ENCODE measurements at regions not wholly inside any gene's neighbourhood (a gene's known extent, or its start where the extent isn't known, plus 50 kb on each side); places are given as distances from the start of the nearest gene placed in this dataset.

DNA sequence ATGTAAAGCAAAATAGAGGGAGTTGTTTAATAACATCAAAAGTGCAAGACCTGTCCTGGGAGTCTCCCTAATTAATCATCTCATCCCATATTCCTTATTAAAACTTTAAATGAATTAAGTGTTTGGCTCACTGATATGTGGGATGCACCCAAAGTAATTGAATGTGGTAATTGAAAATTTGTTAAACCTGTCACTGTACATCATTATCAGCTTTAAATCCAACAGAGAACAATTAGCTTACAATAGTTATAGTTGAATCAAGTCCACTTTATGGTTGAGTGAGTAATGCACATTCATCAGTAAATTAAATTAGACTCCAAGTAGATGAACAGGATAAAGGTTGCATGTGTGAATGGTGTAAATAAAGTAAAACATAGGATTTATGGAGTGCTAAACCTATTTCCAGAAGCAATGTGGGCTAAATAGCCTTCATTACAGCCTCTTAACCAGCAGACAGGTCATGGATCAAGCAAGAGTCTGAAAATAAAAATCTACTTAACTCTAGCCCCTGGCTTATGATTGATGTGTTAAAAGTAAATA is 608.2 kb upstream of the CCDC54 start (continued):
- no peak for TF ChIP-seq REST (IDR thresholded peaks at IDR 0.05; ENCODE audit: unreplicated experiment)
- no peak for TF ChIP-seq ETS1 (IDR thresholded peaks at IDR 0.05)
- no peak for TF ChIP-seq EZH2 (IDR thresholded peaks at IDR 0.05; ENCODE audit: low read depth, unreplicated experiment)
- TF ChIP-seq NANOG (IDR thresholded peaks at IDR 0.05; ENCODE audit: borderline replicate concordance), result no peak
- TF ChIP-seq JUNB (IDR thresholded peaks at IDR 0.05; ENCODE audit: unreplicated experiment), result no peak
- TF ChIP-seq CTCF (conservative IDR thresholded peaks at IDR 0.05; ENCODE audit: low read depth in 2 of 2), result no peak
- no peak for TF ChIP-seq EZH2phosphoT487 (IDR thresholded peaks at IDR 0.05; ENCODE audit: unreplicated experiment)
- TF ChIP-seq STAT1 (IDR thresholded peaks at IDR 0.05; ENCODE audit: unreplicated experiment), result no peak
- no peak for TF ChIP-seq POLR2AphosphoS5 (IDR thresholded peaks at IDR 0.05; ENCODE audit: low read depth)
- no peak for TF ChIP-seq ZNF114 (CRISPR knock-in tag; IDR thresholded peaks at IDR 0.05)

DNA sequence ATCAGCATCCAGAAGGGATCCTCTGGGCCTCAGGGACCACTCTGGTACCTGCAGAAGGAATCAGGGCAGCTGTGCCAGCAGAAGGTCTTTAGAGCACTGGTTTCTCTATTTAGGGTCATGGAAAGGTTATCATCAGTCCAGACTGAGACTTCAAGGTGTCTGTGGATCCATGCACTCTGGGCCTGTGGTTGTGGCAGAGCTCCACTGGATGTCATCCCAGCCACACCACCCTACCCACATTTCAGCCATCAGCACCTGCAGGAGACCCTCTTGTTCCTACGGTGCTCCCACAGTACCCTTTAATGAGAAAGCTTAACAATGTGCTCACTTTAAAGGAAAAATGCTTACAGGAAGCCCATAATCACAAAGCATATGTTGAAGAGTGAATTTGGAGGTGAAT is 603.4 kb upstream of the CCDC54 start:
- Mint-ChIP-seq H3K27ac (no peak overlapping the region), H3K27me3 (ENCODE audit: insufficient read depth, low read depth, poor library complexity) (peaks cover 5% of the 10 kb centered on the region), H3K4me1 (no peaks in the 10 kb centered on the region), H3K36me3 (ENCODE audit: low read depth) (no peaks in the 10 kb centered on the region), H3K4me3 (no peak overlapping the region), H3K9me3 (no peaks in the 10 kb centered on the region)
- Histone ChIP-seq H3K9me2 (ENCODE audit: insufficient read depth) (no peaks in the 10 kb centered on the region), H3K79me2 (replicated peaks; ENCODE audit: insufficient read depth) (no peaks in the 10 kb centered on the region), H3K4me3 (no peak overlapping the region), H4K20me1 (replicated peaks; ENCODE audit: insufficient read depth) (no peaks in the 10 kb centered on the region), H3K27ac (ENCODE audit: low read depth) (no peak overlapping the region), H3F3A (replicated peaks; ENCODE audit: low read depth) (no peaks in the 10 kb centered on the region), H3K4me2 (no peak overlapping the region), H2AFZ (no peak overlapping the region), H3K4me1 (ENCODE audit: insufficient read depth) (no peaks in the 10 kb centered on the region), H3K36me3 (ENCODE audit: insufficient read depth) (no peaks in the 10 kb centered on the region), H3K27me3 (ENCODE audit: insufficient read depth) (no peaks in the 10 kb centered on the region)
- DNase-seq (ENCODE audit: low spot score), result no peak
- ATAC-seq, result no peak
- TF ChIP-seq, protein P1, sequence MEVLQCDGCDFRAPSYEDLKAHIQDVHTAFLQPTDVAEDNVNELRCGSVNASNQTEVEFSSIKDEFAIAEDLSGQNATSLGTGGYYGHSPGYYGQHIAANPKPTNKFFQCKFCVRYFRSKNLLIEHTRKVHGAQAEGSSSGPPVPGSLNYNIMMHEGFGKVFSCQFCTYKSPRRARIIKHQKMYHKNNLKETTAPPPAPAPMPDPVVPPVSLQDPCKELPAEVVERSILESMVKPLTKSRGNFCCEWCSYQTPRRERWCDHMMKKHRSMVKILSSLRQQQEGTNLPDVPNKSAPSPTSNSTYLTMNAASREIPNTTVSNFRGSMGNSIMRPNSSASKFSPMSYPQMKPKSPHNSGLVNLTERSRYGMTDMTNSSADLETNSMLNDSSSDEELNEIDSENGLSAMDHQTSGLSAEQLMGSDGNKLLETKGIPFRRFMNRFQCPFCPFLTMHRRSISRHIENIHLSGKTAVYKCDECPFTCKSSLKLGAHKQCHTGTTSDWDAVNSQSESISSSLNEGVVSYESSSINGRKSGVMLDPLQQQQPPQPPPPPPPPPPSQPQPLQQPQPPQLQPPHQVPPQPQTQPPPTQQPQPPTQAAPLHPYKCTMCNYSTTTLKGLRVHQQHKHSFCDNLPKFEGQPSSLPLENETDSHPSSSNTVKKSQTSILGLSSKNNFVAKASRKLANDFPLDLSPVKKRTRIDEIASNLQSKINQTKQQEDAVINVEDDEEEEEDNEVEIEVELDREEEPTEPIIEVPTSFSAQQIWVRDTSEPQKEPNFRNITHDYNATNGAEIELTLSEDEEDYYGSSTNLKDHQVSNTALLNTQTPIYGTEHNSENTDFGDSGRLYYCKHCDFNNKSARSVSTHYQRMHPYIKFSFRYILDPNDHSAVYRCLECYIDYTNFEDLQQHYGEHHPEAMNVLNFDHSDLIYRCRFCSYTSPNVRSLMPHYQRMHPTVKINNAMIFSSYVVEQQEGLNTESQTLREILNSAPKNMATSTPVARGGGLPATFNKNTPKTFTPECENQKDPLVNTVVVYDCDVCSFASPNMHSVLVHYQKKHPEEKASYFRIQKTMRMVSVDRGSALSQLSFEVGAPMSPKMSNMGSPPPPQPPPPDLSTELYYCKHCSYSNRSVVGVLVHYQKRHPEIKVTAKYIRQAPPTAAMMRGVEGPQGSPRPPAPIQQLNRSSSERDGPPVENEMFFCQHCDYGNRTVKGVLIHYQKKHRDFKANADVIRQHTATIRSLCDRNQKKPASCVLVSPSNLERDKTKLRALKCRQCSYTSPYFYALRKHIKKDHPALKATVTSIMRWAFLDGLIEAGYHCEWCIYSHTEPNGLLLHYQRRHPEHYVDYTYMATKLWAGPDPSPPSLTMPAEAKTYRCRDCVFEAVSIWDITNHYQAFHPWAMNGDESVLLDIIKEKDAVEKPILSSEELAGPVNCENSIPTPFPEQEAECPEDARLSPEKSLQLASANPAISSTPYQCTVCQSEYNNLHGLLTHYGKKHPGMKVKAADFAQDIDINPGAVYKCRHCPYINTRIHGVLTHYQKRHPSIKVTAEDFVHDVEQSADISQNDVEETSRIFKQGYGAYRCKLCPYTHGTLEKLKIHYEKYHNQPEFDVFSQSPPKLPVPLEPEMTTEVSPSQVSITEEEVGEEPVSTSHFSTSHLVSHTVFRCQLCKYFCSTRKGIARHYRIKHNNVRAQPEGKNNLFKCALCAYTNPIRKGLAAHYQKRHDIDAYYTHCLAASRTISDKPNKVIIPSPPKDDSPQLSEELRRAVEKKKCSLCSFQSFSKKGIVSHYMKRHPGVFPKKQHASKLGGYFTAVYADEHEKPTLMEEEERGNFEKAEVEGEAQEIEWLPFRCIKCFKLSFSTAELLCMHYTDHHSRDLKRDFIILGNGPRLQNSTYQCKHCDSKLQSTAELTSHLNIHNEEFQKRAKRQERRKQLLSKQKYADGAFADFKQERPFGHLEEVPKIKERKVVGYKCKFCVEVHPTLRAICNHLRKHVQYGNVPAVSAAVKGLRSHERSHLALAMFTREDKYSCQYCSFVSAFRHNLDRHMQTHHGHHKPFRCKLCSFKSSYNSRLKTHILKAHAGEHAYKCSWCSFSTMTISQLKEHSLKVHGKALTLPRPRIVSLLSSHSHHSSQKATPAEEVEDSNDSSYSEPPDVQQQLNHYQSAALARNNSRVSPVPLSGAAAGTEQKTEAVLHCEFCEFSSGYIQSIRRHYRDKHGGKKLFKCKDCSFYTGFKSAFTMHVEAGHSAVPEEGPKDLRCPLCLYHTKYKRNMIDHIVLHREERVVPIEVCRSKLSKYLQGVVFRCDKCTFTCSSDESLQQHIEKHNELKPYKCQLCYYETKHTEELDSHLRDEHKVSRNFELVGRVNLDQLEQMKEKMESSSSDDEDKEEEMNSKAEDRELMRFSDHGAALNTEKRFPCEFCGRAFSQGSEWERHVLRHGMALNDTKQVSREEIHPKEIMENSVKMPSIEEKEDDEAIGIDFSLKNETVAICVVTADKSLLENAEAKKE (CRISPR knock-in tag; IDR thresholded peaks at IDR 0.05), result no peak

All from GM23338 (cell line).